HCT116 (cell line): ENCODE measurements at regions not wholly inside any gene's neighbourhood (a gene's known extent, or its start where the extent isn't known, plus 50 kb on each side); places are given as distances from the start of the nearest gene placed in this dataset.

ENCODE experiments used
- ATAC-seq: fragments of 200-7000 bp; cut with Tn5 transposase; 2 replicates; pipeline ENCODE4 v1.9.1; 2020; ENCODE audit warnings: mild to moderate bottlenecking, moderate library complexity
- BruUV-seq: library from RNA; stranded (reverse); fragments of 400-500 nt; replicated peaks from 2 replicates; lab custom pipeline; 2021; lab: Mats Ljungman, UMichigan
- CTCF ChIA-PET: fragments of 300-600 bp; sonication (Branson Sonifier 250); formaldehyde crosslinking; loops from one replicate; lab custom pipeline; 2021; ENCODE audit warnings: antibody characterized with exemption; lab: Charles Lee
- POLR2A ChIA-PET: fragments of 300-600, 350-600 bp; sonication (Branson Sonifier 250); formaldehyde crosslinking; loops from one replicate; lab custom pipeline; 2021; ENCODE audit warnings: antibody characterized with exemption; lab: Charles Lee
- RAD21 ChIA-PET, 2 experiments: fragments of 300-600 bp; sonication (Branson Sonifier 250); formaldehyde crosslinking; loops; one replicate each; lab custom pipeline; 2023; ENCODE audit warnings: low total read pairs in 2 of 2; ENCODE audit not compliant: uncharacterized antibody in 2 of 2, unreplicated experiment in 2 of 2, low non-redundant PET in 1 of 2; lab: Charles Lee
- DNase-seq: peaks from one replicate; pipeline ENCODE4 v3.0.0-alpha.2; 2010; ENCODE audit warnings: low read depth, low spot score
- H2AFZ ChIP-seq: fragments of 200-600 bp; shearing (Covaris generic), sonication (generic); 2 replicates; pipeline ENCODE4 v1.6.1; 2017; ENCODE audit warnings: low read depth, mixed run types, mixed read lengths, antibody characterized with exemption, low read length; ENCODE audit not compliant: poor library complexity, severe bottlenecking
- H3K27ac ChIP-seq: 2 replicates; pipeline ENCODE4 v1.5.1; 2012; ENCODE audit warnings: low read depth, low read length
- H3K27me3 ChIP-seq: fragments of 200-600 bp; sonication (generic); 2 replicates; pipeline ENCODE4 v1.6.1; 2016; ENCODE audit warnings: mixed run types, low read length, mixed read lengths; ENCODE audit not compliant: insufficient read depth
- H3K36me3 ChIP-seq, 2 experiments: fragments of 200-500 bp in 1 of 2; fragments of 200-600 bp in 1 of 2; sonication (Bioruptor generic) in 1 of 2; sonication (generic) in 1 of 2; 2 replicates each; pipeline versions ENCODE4 v1.5.1 to v1.6.1; 2014 to 2016; ENCODE audit warnings: low read length in 2 of 2, inconsistent platforms in 1 of 2, mixed read lengths in 1 of 2, mixed run types in 1 of 2; ENCODE audit not compliant: insufficient read depth in 2 of 2, control insufficient read depth in 1 of 2
- H3K4me1 ChIP-seq, 2 experiments: fragments of 200-600 bp in 1 of 2; sonication (generic) in 1 of 2; 2 replicates each; pipeline versions ENCODE4 v1.5.1 to v1.6.1; 2012 to 2017; ENCODE audit warnings: low read length in 2 of 2, inconsistent platforms in 1 of 2, mild to moderate bottlenecking in 1 of 2, mixed read lengths in 1 of 2, mixed run types in 1 of 2, moderate library complexity in 1 of 2; ENCODE audit not compliant: insufficient read depth in 2 of 2, control insufficient read depth in 1 of 2
- H3K4me2 ChIP-seq: fragments of 200-600 bp; sonication (generic); 2 replicates; pipeline ENCODE4 v1.6.1; 2017; ENCODE audit warnings: mixed run types, low read length, mixed read lengths
- H3K4me3 ChIP-seq, 2 experiments: fragments of 200-600 bp in 1 of 2; sonication (generic) in 1 of 2; replicated peaks in 1 of 2; 2 replicates each; pipeline ENCODE4 v1.5.1; 2011 to 2016; ENCODE audit warnings: low read length in 2 of 2, control low read depth in 1 of 2, low read depth in 1 of 2, mild to moderate bottlenecking in 1 of 2, mixed read lengths in 1 of 2, mixed run types in 1 of 2
- H3K79me2 ChIP-seq: fragments of 200-600 bp; sonication (generic); 2 replicates; pipeline ENCODE4 v1.6.1; 2017; ENCODE audit warnings: mild to moderate bottlenecking, mixed run types, low read length, moderate library complexity, mixed read lengths; ENCODE audit not compliant: insufficient read depth
- H3K9ac ChIP-seq: fragments of 200-600 bp; sonication (generic); 2 replicates; pipeline ENCODE4 v1.6.1; 2016; ENCODE audit warnings: low read length, mixed read lengths
- H3K9me2 ChIP-seq: fragments of 200-600 bp; sonication (generic), shearing (Covaris generic); 2 replicates; pipeline ENCODE4 v1.6.1; 2017; ENCODE audit warnings: mixed run types, mild to moderate bottlenecking, moderate library complexity; ENCODE audit not compliant: insufficient read depth
- H3K9me3 ChIP-seq, 2 experiments: fragments of 200-500 bp in 1 of 2; fragments of 200-600 bp in 1 of 2; sonication (Bioruptor generic) in 1 of 2; sonication (generic) in 1 of 2; 2 replicates each; pipeline ENCODE4 v1.6.1; 2014 to 2017; ENCODE audit warnings: low read length in 2 of 2, mixed read lengths in 2 of 2, inconsistent platforms in 1 of 2, low read depth in 1 of 2, mild to moderate bottlenecking in 1 of 2, mixed run types in 1 of 2, moderate library complexity in 1 of 2; ENCODE audit not compliant: control insufficient read depth in 1 of 2, insufficient read depth in 1 of 2
- H4K20me1 ChIP-seq: fragments of 200-600 bp; sonication (generic), shearing (Covaris generic); 2 replicates; pipeline ENCODE4 v1.6.1; 2017; ENCODE audit warnings: mixed run types, mild to moderate bottlenecking, moderate library complexity; ENCODE audit not compliant: insufficient read depth
- CBX3 ChIP-seq: IDR thresholded peaks from 2 replicates; pipeline ENCODE4 v1.6.1; 2012; ENCODE audit warnings: low read depth
- CEBPB ChIP-seq: IDR thresholded peaks from 2 replicates; pipeline ENCODE4 v1.6.1; 2012; ENCODE audit warnings: low read depth
- EGR1 ChIP-seq: IDR thresholded peaks from 2 replicates; pipeline ENCODE4 v1.6.1; 2012; ENCODE audit warnings: low read depth
- ELF1 ChIP-seq: IDR thresholded peaks from 2 replicates; pipeline ENCODE4 v1.6.1; 2012; ENCODE audit warnings: low read depth, borderline replicate concordance
- EZH2 ChIP-seq: fragments of 200-600 bp; sonication (generic); IDR thresholded peaks from 2 replicates; pipeline ENCODE4 v1.6.1; 2017; ENCODE audit warnings: antibody characterized with exemption, mixed run types
- FOSL1 ChIP-seq: IDR thresholded peaks from 2 replicates; pipeline ENCODE4 v1.6.1; 2012; ENCODE audit warnings: low read depth
- POLR2A ChIP-seq: IDR thresholded peaks from 2 replicates; pipeline ENCODE4 v1.7.0; 2011; ENCODE audit warnings: borderline replicate concordance; ENCODE audit not compliant: insufficient read depth, insufficient read length; ENCODE audit errors: extremely low read depth
- RAD21 ChIP-seq: IDR thresholded peaks from 2 replicates; pipeline ENCODE4 v1.6.1; 2012; ENCODE audit warnings: low read depth, mild to moderate bottlenecking
- SIN3A ChIP-seq: IDR thresholded peaks from 2 replicates; pipeline ENCODE4 v1.6.1; 2012; ENCODE audit warnings: low read depth
- SP1 ChIP-seq: IDR thresholded peaks from 2 replicates; pipeline ENCODE4 v1.6.1; 2012; ENCODE audit warnings: low read depth
- SRF ChIP-seq: IDR thresholded peaks from 2 replicates; pipeline ENCODE4 v1.6.1; 2012; ENCODE audit warnings: low read depth
- TCF7L2 ChIP-seq: IDR thresholded peaks from 2 replicates; pipeline ENCODE4 v1.7.0; 2011; ENCODE audit warnings: borderline replicate concordance, inconsistent platforms; ENCODE audit not compliant: insufficient read depth, insufficient read length; ENCODE audit errors: extremely low read depth
- ZFX ChIP-seq: fragments of 450-650 bp; IDR thresholded peaks from 2 replicates; pipeline ENCODE4 v1.6.1; 2017
- ZNF274 ChIP-seq: fragments of 200-500 bp; sonication (Bioruptor generic); IDR thresholded peaks from 2 replicates; pipeline ENCODE4 v1.6.1; 2014; ENCODE audit warnings: mild to moderate bottlenecking, low read depth, low read length, inconsistent platforms
- intact Hi-C: fragments of 100-400 bp; cut with micrococcal nuclease; formaldehyde crosslinking; loops from 2 replicates; pipeline ENCODE4 v1.10.0; 2022
- TF ChIP-seq, protein P1 (sequence below): IDR thresholded peaks from 2 replicates; pipeline ENCODE4 v1.6.1; 2012; ENCODE audit warnings: low read depth
- TF ChIP-seq, protein P2 (sequence below): IDR thresholded peaks from 2 replicates; pipeline ENCODE4 v1.6.1; 2011; ENCODE audit warnings: mild to moderate bottlenecking, low read length, moderate library complexity; ENCODE audit not compliant: insufficient replicate concordance; ENCODE audit errors: extremely low read depth
- TF ChIP-seq, protein P3 (sequence below): IDR thresholded peaks from 2 replicates; pipeline ENCODE4 v1.6.1; 2012
- TF ChIP-seq, protein P4 (sequence below): IDR thresholded peaks from 2 replicates; pipeline ENCODE4 v1.6.1; 2012

DNA sequence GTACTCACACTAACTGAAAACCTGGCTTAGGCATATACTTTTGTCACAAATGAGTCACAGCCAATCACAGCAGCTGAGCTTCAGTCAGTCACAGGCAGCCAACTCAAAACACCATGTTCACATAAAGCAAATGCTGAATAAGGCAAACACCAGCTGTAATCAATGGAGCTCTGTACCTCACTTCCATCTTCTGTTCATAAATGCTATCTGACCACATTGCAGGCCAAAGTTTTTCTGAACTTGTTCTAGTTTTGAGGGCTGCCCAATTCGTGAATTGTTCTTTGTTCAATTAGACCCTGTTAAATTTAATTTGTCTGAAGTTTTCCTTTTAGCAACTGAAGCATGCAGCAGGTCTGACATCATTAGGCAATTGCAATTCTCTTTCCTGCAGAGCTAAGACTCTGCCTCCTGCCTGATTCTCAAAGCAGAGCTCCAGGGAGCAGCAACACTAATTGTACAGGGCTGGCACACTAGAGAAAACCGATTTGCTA, 129.9 kb downstream of the WIF1 start:
- POLR2A ChIA-PET = no interaction called here
- TF ChIP-seq EZH2 (no peak), POLR2A (no peak), ZNF274 (no peak), SP1 (no peak), TCF7L2 (no peak), CBX3 (no peak), FOSL1 (no peak), ELF1 (no peak), CEBPB (no peak), ZFX (no peak), RAD21 (no peak), SRF (no peak), SIN3A (no peak), EGR1 (no peak)
- TF ChIP-seq, protein P1, sequence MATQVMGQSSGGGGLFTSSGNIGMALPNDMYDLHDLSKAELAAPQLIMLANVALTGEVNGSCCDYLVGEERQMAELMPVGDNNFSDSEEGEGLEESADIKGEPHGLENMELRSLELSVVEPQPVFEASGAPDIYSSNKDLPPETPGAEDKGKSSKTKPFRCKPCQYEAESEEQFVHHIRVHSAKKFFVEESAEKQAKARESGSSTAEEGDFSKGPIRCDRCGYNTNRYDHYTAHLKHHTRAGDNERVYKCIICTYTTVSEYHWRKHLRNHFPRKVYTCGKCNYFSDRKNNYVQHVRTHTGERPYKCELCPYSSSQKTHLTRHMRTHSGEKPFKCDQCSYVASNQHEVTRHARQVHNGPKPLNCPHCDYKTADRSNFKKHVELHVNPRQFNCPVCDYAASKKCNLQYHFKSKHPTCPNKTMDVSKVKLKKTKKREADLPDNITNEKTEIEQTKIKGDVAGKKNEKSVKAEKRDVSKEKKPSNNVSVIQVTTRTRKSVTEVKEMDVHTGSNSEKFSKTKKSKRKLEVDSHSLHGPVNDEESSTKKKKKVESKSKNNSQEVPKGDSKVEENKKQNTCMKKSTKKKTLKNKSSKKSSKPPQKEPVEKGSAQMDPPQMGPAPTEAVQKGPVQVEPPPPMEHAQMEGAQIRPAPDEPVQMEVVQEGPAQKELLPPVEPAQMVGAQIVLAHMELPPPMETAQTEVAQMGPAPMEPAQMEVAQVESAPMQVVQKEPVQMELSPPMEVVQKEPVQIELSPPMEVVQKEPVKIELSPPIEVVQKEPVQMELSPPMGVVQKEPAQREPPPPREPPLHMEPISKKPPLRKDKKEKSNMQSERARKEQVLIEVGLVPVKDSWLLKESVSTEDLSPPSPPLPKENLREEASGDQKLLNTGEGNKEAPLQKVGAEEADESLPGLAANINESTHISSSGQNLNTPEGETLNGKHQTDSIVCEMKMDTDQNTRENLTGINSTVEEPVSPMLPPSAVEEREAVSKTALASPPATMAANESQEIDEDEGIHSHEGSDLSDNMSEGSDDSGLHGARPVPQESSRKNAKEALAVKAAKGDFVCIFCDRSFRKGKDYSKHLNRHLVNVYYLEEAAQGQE = no peak
- TF ChIP-seq, protein P2, sequence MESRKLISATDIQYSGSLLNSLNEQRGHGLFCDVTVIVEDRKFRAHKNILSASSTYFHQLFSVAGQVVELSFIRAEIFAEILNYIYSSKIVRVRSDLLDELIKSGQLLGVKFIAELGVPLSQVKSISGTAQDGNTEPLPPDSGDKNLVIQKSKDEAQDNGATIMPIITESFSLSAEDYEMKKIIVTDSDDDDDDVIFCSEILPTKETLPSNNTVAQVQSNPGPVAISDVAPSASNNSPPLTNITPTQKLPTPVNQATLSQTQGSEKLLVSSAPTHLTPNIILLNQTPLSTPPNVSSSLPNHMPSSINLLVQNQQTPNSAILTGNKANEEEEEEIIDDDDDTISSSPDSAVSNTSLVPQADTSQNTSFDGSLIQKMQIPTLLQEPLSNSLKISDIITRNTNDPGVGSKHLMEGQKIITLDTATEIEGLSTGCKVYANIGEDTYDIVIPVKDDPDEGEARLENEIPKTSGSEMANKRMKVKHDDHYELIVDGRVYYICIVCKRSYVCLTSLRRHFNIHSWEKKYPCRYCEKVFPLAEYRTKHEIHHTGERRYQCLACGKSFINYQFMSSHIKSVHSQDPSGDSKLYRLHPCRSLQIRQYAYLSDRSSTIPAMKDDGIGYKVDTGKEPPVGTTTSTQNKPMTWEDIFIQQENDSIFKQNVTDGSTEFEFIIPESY = no peak
- TF ChIP-seq, protein P3, sequence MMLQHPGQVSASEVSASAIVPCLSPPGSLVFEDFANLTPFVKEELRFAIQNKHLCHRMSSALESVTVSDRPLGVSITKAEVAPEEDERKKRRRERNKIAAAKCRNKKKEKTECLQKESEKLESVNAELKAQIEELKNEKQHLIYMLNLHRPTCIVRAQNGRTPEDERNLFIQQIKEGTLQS = no peak
- TF ChIP-seq, protein P4, sequence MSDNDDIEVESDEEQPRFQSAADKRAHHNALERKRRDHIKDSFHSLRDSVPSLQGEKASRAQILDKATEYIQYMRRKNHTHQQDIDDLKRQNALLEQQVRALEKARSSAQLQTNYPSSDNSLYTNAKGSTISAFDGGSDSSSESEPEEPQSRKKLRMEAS = no peak
- intact Hi-C loops = no loop called here
- CTCF ChIA-PET = no interaction called here
- Histone ChIP-seq H3K4me3 (no peak overlapping the region), H3K4me1 (peaks cover 3% of the 10 kb centered on the region in 2 experiments; a peak in 2 of 4 replicates), H3K9me2 (no peaks in the 10 kb centered on the region), H3K79me2 (no peaks in the 10 kb centered on the region), H3K27ac (no peak overlapping the region), H3K9ac (no peak overlapping the region), H3K9me3 (no peaks in the 10 kb centered on the region), H4K20me1 (no peaks in the 10 kb centered on the region), H2AFZ (no peak overlapping the region), H3K36me3 (no peaks in the 10 kb centered on the region), H3K4me2 (no peak overlapping the region), H3K27me3 (peaks cover 32% of the 10 kb centered on the region; the same call in 1 of the 2 replicates)
- no TSS peak for BruUV-seq
- no peak for DNase-seq
- ATAC-seq = no peak
- RAD21 ChIA-PET = no interaction called here
